ENCODE measurements at regions not wholly inside any gene's neighbourhood (a gene's known extent, or its start where the extent isn't known, plus 50 kb on each side); places are given as distances from the start of the nearest gene placed in this dataset.

DNA sequence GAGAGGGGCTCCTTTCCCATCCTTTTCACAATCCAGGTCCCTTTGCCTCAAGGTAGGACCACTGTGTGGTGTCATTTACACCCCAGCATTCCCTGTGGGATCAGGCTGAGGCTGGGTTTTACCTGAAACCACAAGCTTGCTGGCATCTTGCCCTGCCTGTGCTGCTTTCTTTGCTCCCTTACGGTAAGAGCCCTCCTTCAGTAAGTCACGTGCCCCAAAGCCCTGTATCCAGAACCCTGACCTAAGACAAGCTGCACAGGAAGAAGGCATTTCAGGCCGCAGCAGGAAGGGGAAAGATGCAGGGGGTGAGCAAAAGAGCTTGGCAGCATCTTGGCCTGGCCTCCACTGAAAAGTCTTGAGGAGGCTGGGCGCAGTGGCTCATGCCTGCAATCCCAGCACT is 58.4 kb downstream of the KLHDC7A start:
- peaks cover 4 to 19% of the 10 kb centered on the region in 2 donors for H3K27me3 ChIP-seq (ENCODE audit: control insufficient read depth in 2 of 2, insufficient read depth in 2 of 2, low read length in 2 of 2)
- no peak overlapping the region for H3K4me3 Mint-ChIP-seq
- no peaks in the 10 kb centered on the region for H3K36me3 Mint-ChIP-seq
- H3K27ac ChIP-seq (ENCODE audit: low read depth in 1 of 2, low read length in 2 of 2): no peak overlapping the region
- 73% methylated on average over 4 of the region's 4 CpGs for WGBS (ENCODE audit: insufficient coverage)
- H3K4me2 ChIP-seq (replicated peaks; ENCODE audit: extremely low read depth, low read length, poor library complexity, severe bottlenecking): no peak overlapping the region
- no peaks in the 10 kb centered on the region for H3K4me1 ChIP-seq (ENCODE audit: control insufficient read depth in 1 of 2, insufficient read depth in 2 of 2, low read length in 2 of 2)
- H3K36me3 ChIP-seq (replicated peaks in 1 of 2; ENCODE audit: control insufficient read depth in 1 of 2, insufficient read depth in 2 of 2, low read length in 2 of 2): no peaks in the 10 kb centered on the region
- no peaks in the 10 kb centered on the region for H3K9me3 ChIP-seq (replicated peaks in 1 of 2; ENCODE audit: control insufficient read depth in 1 of 2, insufficient read depth in 1 of 2, low read length in 2 of 2)
- H3K9me3 Mint-ChIP-seq: peaks cover 0 to 12% (median 3%) of the 10 kb centered on the region in 7 donors
- no peak overlapping the region for H3K4me3 ChIP-seq (replicated peaks in 1 of 3; ENCODE audit: low read depth in 2 of 3, low read length in 3 of 3)
- H3K27ac Mint-ChIP-seq: no peak overlapping the region
- H4K20me1 ChIP-seq (ENCODE audit: insufficient read depth, low read length): no peaks in the 10 kb centered on the region
- no peaks in the 10 kb centered on the region for H3K4me1 Mint-ChIP-seq
- DNase-seq: no peak
- H2AFZ ChIP-seq (ENCODE audit: insufficient read depth, low read depth, low read length, poor library complexity, severe bottlenecking): no peak overlapping the region
- no peak for TF ChIP-seq CTCF (IDR thresholded peaks at IDR 0.05)
- intact Hi-C loops (cut with micrococcal nuclease): no loop called here
- H3K27me3 Mint-ChIP-seq (ENCODE audit: low read depth in 3 of 3): peaks cover 14 to 26% (median 20%) of the 10 kb centered on the region in 3 donors
- no peaks in the 10 kb centered on the region for H3K79me2 ChIP-seq (ENCODE audit: insufficient read depth, low read length)
- no peak overlapping the region for H3K9ac ChIP-seq (ENCODE audit: insufficient read depth, low read length, poor library complexity, severe bottlenecking)

DNA sequence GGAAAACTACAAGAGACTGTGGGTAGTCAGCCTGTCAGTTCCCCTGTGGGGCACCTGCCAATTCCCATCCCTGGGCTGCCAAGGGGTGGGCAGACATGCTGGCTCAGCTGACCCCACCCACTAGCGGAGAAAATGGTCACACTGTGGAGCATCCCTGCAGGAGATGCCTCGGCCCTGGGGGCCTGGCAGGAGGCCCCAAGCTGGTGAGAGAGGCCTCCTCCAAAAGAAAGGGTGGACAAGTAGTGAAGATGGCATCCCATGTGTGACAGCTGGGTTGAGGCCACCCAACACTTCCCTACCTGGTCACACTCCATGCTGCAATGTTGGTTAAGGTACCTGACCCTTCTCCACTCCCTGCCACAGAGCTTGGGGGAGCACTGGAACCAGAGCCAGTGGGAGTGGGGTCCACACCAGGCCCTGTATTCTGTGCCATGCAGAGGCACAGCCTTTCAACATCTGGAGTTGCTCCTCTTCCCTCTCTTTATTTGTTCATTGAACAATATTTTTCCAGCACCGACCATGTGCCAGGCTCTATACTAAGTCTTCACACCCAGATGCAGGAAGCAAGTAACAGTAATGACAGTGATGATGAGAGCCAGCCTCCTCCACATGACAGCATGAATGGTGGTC is 59.5 kb downstream of the KLHDC7A start:
- H3K27me3 Mint-ChIP-seq (ENCODE audit: low read depth in 3 of 3): peaks cover 12 to 26% (median 20%) of the 10 kb centered on the region in 3 donors
- Histone ChIP-seq H3K4me2 (replicated peaks; ENCODE audit: extremely low read depth, low read length, poor library complexity, severe bottlenecking) (no peak overlapping the region), H3K4me1 (ENCODE audit: control insufficient read depth in 1 of 2, insufficient read depth in 2 of 2, low read length in 2 of 2) (no peaks in the 10 kb centered on the region), H3K79me2 (ENCODE audit: insufficient read depth, low read length) (no peaks in the 10 kb centered on the region), H3K4me3 (replicated peaks in 1 of 3; ENCODE audit: low read depth in 2 of 3, low read length in 3 of 3) (no peak overlapping the region), H3K27ac (ENCODE audit: low read depth in 1 of 2, low read length in 2 of 2) (no peak overlapping the region), H3K9ac (ENCODE audit: insufficient read depth, low read length, poor library complexity, severe bottlenecking) (no peak overlapping the region), H3K36me3 (replicated peaks in 1 of 2; ENCODE audit: control insufficient read depth in 1 of 2, insufficient read depth in 2 of 2, low read length in 2 of 2) (no peaks in the 10 kb centered on the region), H2AFZ (ENCODE audit: insufficient read depth, low read depth, low read length, poor library complexity, severe bottlenecking) (no peak overlapping the region), H3K27me3 (ENCODE audit: control insufficient read depth in 2 of 2, insufficient read depth in 2 of 2, low read length in 2 of 2) (peaks cover 4 to 19% of the 10 kb centered on the region in 2 donors), H3K9me3 (replicated peaks in 1 of 2; ENCODE audit: control insufficient read depth in 1 of 2, insufficient read depth in 1 of 2, low read length in 2 of 2) (no peaks in the 10 kb centered on the region), H4K20me1 (ENCODE audit: insufficient read depth, low read length) (no peaks in the 10 kb centered on the region)
- 100% methylated on average over 1 of the region's 3 CpGs for WGBS (ENCODE audit: insufficient coverage)
- H3K4me1 Mint-ChIP-seq: no peaks in the 10 kb centered on the region
- H3K4me3 Mint-ChIP-seq: no peak overlapping the region
- H3K9me3 Mint-ChIP-seq: peaks cover 0 to 11% (median 3%) of the 10 kb centered on the region in 7 donors
- no peak for TF ChIP-seq CTCF (IDR thresholded peaks at IDR 0.05)
- no peak for DNase-seq
- no peaks in the 10 kb centered on the region for H3K36me3 Mint-ChIP-seq
- H3K27ac Mint-ChIP-seq: no peak overlapping the region
- intact Hi-C loops (cut with micrococcal nuclease): no loop called here
